ENCODE measurements at regions not wholly inside any gene's neighbourhood (a gene's known extent, or its start where the extent isn't known, plus 50 kb on each side); places are given as distances from the start of the nearest gene placed in this dataset.

- no peaks in the 10 kb centered on the region for H3K4me1 ChIP-seq (ENCODE audit: control insufficient read depth, extremely low read depth, insufficient read depth, low read length)
- no peaks in the 10 kb centered on the region for H3K27me3 ChIP-seq (ENCODE audit: control insufficient read depth in 2 of 2, insufficient read depth in 2 of 2, low read length in 2 of 2)
- H3K4me2 ChIP-seq (ENCODE audit: insufficient read depth, low read length): no peak overlapping the region
- ChIA-PET CTCF (interaction anchor here (0.9 to 1.2 kb wide), 2 partner anchors 23 to 191 kb away, joined by 3 to 4 read pairs; no protein-coding TSS in a partner anchor), POLR2A (no interaction called here)
- FAIRE-seq (no peak), DNase-seq (ENCODE audit: low read depth, low spot score) (no peak)
- no peaks in the 10 kb centered on the region for H3K36me3 ChIP-seq (ENCODE audit: control insufficient read depth in 2 of 2, extremely low read depth in 1 of 2, insufficient read depth in 2 of 2, low read length in 2 of 2)
- no peaks in the 10 kb centered on the region for H3K79me2 ChIP-seq (ENCODE audit: control insufficient read depth, insufficient read depth, low read length)
- no peaks in the 10 kb centered on the region for H4K20me1 ChIP-seq (replicated peaks; ENCODE audit: control insufficient read depth, extremely low read depth, insufficient read depth, low read length)
- intact Hi-C loops (cut with micrococcal nuclease) (no loop called here), dilution Hi-C loops (cut with MboI; ENCODE audit: extremely low pct_ligation_motif_present, low sequenced_read_pairs) (no loop called here)
- TF ChIP-seq POLR2AphosphoS5 (IDR thresholded peaks at IDR 0.05; ENCODE audit: insufficient read depth, low read depth, low read length) (no peak), FOS (IDR thresholded peaks at IDR 0.05; ENCODE audit: borderline replicate concordance, insufficient read depth, low read length) (no peak), JUN (IDR thresholded peaks at IDR 0.05; ENCODE audit: borderline replicate concordance, insufficient read depth, insufficient read length, low read depth) (no peak), MYC (IDR thresholded peaks at IDR 0.05; ENCODE audit: low read depth, low read length) (no peak), GATA2 (IDR thresholded peaks at IDR 0.05; ENCODE audit: insufficient read depth, insufficient read length, low read depth, low read length) (no peak), POLR2A (IDR thresholded peaks at IDR 0.05; ENCODE audit: low read depth, low read length) (no peak), MAX (IDR thresholded peaks at IDR 0.05; ENCODE audit: insufficient read depth, insufficient read length) (no peak), EZH2 (IDR thresholded peaks at IDR 0.05; ENCODE audit: borderline replicate concordance, low read depth, low read length, severe bottlenecking) (no peak), CTCF (IDR thresholded peaks at IDR 0.05; ENCODE audit: extremely low read depth in 1 of 2, insufficient read depth in 1 of 2, low read depth in 1 of 2, low read length in 2 of 2) (no peak)
- BruUV-seq (replicated peaks): no TSS peak
- H2AFZ ChIP-seq (ENCODE audit: low read depth, low read length): no peak overlapping the region
- no peak overlapping the region for H3K4me3 ChIP-seq (replicated peaks in 1 of 3; ENCODE audit: insufficient read depth in 1 of 3, low read depth in 1 of 3, low read length in 3 of 3)
- no peaks in the 10 kb centered on the region for H3K9me1 ChIP-seq (replicated peaks; ENCODE audit: control insufficient read depth, extremely low read depth, insufficient read depth, low read length)
- no peak overlapping the region for H3K27ac ChIP-seq (ENCODE audit: insufficient read depth, low read depth, low read length)
- H3K9ac ChIP-seq (replicated peaks; ENCODE audit: extremely low read depth, insufficient read depth, low read length): no peak overlapping the region
- no peaks in the 10 kb centered on the region for H3K9me3 ChIP-seq (replicated peaks; ENCODE audit: control insufficient read depth, insufficient read depth, low read length)
Observed at GRCh38 chr6:166798652-166799051, 157.7 kb downstream of the RNASET2 start.

Data from endothelial cell of umbilical vein (primary cell).